Keratinocyte (primary cell): ENCODE measurements at regions not wholly inside any gene's neighbourhood (a gene's known extent, or its start where the extent isn't known, plus 50 kb on each side); places are given as distances from the start of the nearest gene placed in this dataset.

Source experiments
- DNase-seq: peaks from one replicate; pipeline ENCODE4 v3.0.0-alpha.2; 2011; ENCODE audit warnings: low read depth, missing footprints, low spot score
- FAIRE-seq: peaks from 2 replicates; lab custom pipeline; 2011; peaks lifted over from hg19 to GRCh38; lab: Jason Lieb, UNC
- H2AFZ ChIP-seq: 2 replicates; pipeline ENCODE4 v1.6.0; 2012; ENCODE audit warnings: low read length, control low read depth, inconsistent platforms; ENCODE audit not compliant: control insufficient read depth
- H3K27ac ChIP-seq: 2 replicates; pipeline ENCODE4 v1.5.1; 2011; ENCODE audit warnings: low read length; ENCODE audit not compliant: control insufficient read depth, insufficient read depth
- H3K27me3 ChIP-seq: 3 replicates; pipeline ENCODE4 v1.6.0; 2011; ENCODE audit warnings: low read length; ENCODE audit not compliant: control insufficient read depth, insufficient read depth; ENCODE audit errors: extremely low read depth
- H3K36me3 ChIP-seq, 2 experiments: 2 replicates in 1 of 2; 3 replicates in 1 of 2; pipeline ENCODE4 v1.5.1; 2011; ENCODE audit warnings: low read length in 2 of 2, mild to moderate bottlenecking in 1 of 2; ENCODE audit not compliant: control insufficient read depth in 2 of 2, insufficient read depth in 2 of 2; ENCODE audit errors: extremely low read depth in 1 of 2
- H3K4me1 ChIP-seq: 3 replicates; pipeline ENCODE4 v1.5.1; 2011; ENCODE audit warnings: low read length; ENCODE audit not compliant: control insufficient read depth, insufficient read depth; ENCODE audit errors: extremely low read depth
- H3K4me2 ChIP-seq: 3 replicates; pipeline ENCODE4 v1.6.0; 2011; ENCODE audit warnings: low read depth, low read length; ENCODE audit not compliant: control insufficient read depth, insufficient read depth; ENCODE audit errors: extremely low read depth
- H3K4me3 ChIP-seq, 3 experiments: fragments of 200-600 bp in 1 of 3; sonication (generic) in 1 of 3; 2 replicates in 2 of 3; 3 replicates in 1 of 3; pipeline ENCODE4 v1.5.1; 2011 to 2016; ENCODE audit warnings: low read length in 3 of 3, mild to moderate bottlenecking in 3 of 3, control low read depth in 2 of 3, inconsistent platforms in 1 of 3, low read depth in 1 of 3, mixed read lengths in 1 of 3, mixed run types in 1 of 3, moderate library complexity in 1 of 3; ENCODE audit not compliant: control insufficient read depth in 2 of 3, insufficient read depth in 2 of 3; ENCODE audit errors: extremely low read depth in 1 of 3
- H3K79me2 ChIP-seq: 2 replicates; pipeline ENCODE4 v1.6.0; 2012; ENCODE audit warnings: low read length; ENCODE audit not compliant: control insufficient read depth, insufficient read depth
- H3K9ac ChIP-seq: 3 replicates; pipeline ENCODE4 v1.6.0; 2011; ENCODE audit warnings: low read length; ENCODE audit not compliant: control insufficient read depth, insufficient read depth; ENCODE audit errors: extremely low read depth
- H3K9me1 ChIP-seq: 3 replicates; pipeline ENCODE4 v1.6.0; 2011; ENCODE audit warnings: low read length; ENCODE audit not compliant: control insufficient read depth, insufficient read depth; ENCODE audit errors: extremely low read depth
- H3K9me3 ChIP-seq: 2 replicates; pipeline ENCODE4 v1.5.1; 2012; ENCODE audit warnings: low read depth, low read length; ENCODE audit not compliant: control insufficient read depth
- H4K20me1 ChIP-seq: 3 replicates; pipeline ENCODE4 v1.6.0; 2011; ENCODE audit warnings: low read length; ENCODE audit not compliant: control insufficient read depth, insufficient read depth; ENCODE audit errors: extremely low read depth
- EZH2 ChIP-seq: IDR thresholded peaks from one replicate; pipeline ENCODE4 v1.6.1; 2012; ENCODE audit warnings: inconsistent platforms, mild to moderate bottlenecking, low read length, moderate library complexity
- dilution Hi-C: fragments of 300-500 bp; cut with MboI; formaldehyde crosslinking; loops from one replicate; pipeline ENCODE4 v1.7.0; 2020; ENCODE audit warnings: low sequenced_read_pairs; ENCODE audit not compliant: extremely low pct_ligation_motif_present
- TF ChIP-seq, protein P1 (sequence below), 3 experiments: IDR thresholded peaks in 1 of 3; conservative IDR thresholded peaks in 1 of 3; optimal IDR thresholded peaks in 1 of 3; 2 replicates in 2 of 3; 3 replicates in 1 of 3; pipeline versions ENCODE3 to v1.5.1; 2011; ENCODE audit warnings: low read length in 3 of 3, mild to moderate bottlenecking in 3 of 3, moderate library complexity in 2 of 3, control low read depth in 1 of 3, inconsistent platforms in 1 of 3; ENCODE audit not compliant: insufficient read depth in 2 of 3; ENCODE audit errors: extremely low read depth in 1 of 3

DNA sequence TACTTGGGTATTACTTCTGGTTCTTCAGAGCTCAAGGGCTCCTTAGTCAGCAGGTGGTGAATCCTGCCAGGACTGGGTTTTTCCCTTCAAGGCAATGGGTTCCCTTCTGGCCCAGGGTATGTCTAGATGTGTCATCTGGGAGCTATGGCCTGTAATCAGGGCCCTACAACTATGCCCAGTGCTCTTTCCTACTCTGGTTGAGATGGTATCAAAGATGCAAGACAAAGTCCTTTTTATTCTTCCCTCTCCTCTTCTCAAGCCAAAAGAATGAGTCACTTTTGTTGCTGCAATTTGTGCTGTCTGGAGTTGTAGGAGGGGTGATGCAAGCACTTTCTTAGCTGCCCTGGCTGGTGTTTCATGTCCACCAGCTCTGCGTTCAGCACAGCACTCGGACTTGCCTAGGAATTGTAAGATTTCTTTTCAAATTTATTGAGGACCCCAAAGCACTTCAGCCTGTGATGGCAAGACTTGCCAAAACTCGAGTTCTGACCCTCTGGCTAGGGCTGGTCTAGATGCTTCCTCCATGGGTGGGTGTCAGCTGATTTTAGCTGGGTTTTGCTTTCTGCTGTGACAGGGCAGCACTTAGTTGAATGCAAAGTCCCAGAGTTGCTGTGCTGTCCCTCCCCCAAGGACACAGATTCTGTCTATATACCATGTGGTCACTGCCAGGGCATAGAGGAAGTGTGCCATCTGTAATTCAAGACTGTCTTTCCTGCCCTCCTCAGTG is 129.2 kb upstream of the CBLB start:
- peak overlapping the region; percentile 77 for H2AFZ ChIP-seq
- DNase-seq = peak; percentile 89
- peak overlapping the region; percentile 77 for H3K4me2 ChIP-seq
- no peaks in the 10 kb centered on the region for H3K36me3 ChIP-seq
- H3K27me3 ChIP-seq = no peaks in the 10 kb centered on the region
- no peaks in the 10 kb centered on the region for H3K9me1 ChIP-seq
- peak; percentile 100 for FAIRE-seq
- dilution Hi-C loops = no loop called here
- H3K79me2 ChIP-seq = no peaks in the 10 kb centered on the region
- TF ChIP-seq, protein P1, sequence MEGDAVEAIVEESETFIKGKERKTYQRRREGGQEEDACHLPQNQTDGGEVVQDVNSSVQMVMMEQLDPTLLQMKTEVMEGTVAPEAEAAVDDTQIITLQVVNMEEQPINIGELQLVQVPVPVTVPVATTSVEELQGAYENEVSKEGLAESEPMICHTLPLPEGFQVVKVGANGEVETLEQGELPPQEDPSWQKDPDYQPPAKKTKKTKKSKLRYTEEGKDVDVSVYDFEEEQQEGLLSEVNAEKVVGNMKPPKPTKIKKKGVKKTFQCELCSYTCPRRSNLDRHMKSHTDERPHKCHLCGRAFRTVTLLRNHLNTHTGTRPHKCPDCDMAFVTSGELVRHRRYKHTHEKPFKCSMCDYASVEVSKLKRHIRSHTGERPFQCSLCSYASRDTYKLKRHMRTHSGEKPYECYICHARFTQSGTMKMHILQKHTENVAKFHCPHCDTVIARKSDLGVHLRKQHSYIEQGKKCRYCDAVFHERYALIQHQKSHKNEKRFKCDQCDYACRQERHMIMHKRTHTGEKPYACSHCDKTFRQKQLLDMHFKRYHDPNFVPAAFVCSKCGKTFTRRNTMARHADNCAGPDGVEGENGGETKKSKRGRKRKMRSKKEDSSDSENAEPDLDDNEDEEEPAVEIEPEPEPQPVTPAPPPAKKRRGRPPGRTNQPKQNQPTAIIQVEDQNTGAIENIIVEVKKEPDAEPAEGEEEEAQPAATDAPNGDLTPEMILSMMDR (optimal IDR thresholded peaks at IDR 0.05 in 1 of 3, IDR thresholded peaks at IDR 0.05 in 1 of 3, conservative IDR thresholded peaks at IDR 0.05 in 1 of 3; ENCODE audit: extremely low read depth in 1 of 3, insufficient read depth in 2 of 3, low read length in 3 of 3) = no peak
- TF ChIP-seq EZH2 = no peak
- H3K9ac ChIP-seq = peak overlapping the region; percentile 75
- H3K9me3 ChIP-seq = peaks cover 4% of the 10 kb centered on the region
- H3K27ac ChIP-seq = peak overlapping the region; percentile 93
- H3K4me3 ChIP-seq = peak overlapping the region; percentile 13 to 37 (median 23)
- H4K20me1 ChIP-seq = no peaks in the 10 kb centered on the region
- peaks cover 20% of the 10 kb centered on the region for H3K4me1 ChIP-seq

DNA sequence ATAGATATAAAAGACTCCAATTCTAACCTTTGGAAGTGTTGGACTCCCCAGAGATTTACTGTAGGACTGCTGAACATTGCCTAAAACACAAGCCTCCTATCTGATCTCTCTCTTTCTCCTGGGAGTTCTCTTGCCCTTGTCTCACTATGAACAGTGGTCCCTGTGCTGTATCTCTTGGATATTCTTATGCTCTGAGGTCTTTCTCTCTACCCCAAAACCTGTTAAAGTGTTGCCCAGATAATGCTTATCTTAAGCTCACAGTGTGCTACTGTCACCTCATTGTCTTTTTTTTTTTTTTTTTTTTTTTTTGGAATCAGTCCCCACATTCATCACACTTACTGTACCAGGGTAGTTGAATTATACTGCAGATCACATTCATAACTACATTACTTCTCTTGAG is 131.0 kb upstream of the CBLB start:
- DNase-seq = no peak
- Histone ChIP-seq H4K20me1 (no peaks in the 10 kb centered on the region), H3K36me3 (no peaks in the 10 kb centered on the region), H3K79me2 (no peaks in the 10 kb centered on the region), H3K4me1 (peaks cover 29% of the 10 kb centered on the region), H3K4me2 (no peak overlapping the region), H3K27me3 (no peaks in the 10 kb centered on the region), H3K27ac (no peak overlapping the region), H3K9me1 (no peaks in the 10 kb centered on the region), H3K9me3 (peaks cover 4% of the 10 kb centered on the region), H2AFZ (no peak overlapping the region), H3K9ac (no peak overlapping the region), H3K4me3 (no peak overlapping the region)
- no peak for FAIRE-seq
- TF ChIP-seq EZH2 = no peak
- TF ChIP-seq, protein P1 (optimal IDR thresholded peaks at IDR 0.05 in 1 of 3, IDR thresholded peaks at IDR 0.05 in 1 of 3, conservative IDR thresholded peaks at IDR 0.05 in 1 of 3; ENCODE audit: extremely low read depth in 1 of 3, insufficient read depth in 2 of 3, low read length in 3 of 3) = no peak
- dilution Hi-C loops = no loop called here
